ENCODE measurements at regions not wholly inside any gene's neighbourhood (a gene's known extent, or its start where the extent isn't known, plus 50 kb on each side); places are given as distances from the start of the nearest gene placed in this dataset.

DNA sequence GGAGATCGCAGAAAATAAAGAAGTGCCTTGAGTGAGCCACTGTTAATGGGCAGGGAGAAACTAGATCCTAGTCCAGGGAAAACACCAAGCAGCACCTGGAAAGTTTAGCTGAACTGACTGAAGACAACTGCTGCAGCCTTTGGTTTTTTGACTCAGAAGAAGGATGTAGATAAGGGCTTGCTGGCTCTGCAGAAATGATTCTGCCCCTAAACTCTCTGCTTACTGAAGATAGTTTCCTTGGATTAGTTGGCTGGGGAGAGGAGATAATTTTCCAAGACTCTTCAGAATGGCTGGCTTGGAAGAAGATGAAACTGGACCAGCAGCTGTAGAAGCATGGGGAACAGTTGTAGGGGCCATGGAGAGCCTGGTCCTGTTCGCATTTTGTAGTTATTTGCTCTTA is 471.8 kb downstream of the KDM4C start:
- Mint-ChIP-seq H3K9me3 (peaks cover 0 to 2% (median 0%) of the 10 kb centered on the region in 7 donors), H3K27ac (no peak overlapping the region), H3K27me3 (peaks cover 0 to 15% (median 6%) of the 10 kb centered on the region in 3 donors), H3K36me3 (no peaks in the 10 kb centered on the region), H3K4me3 (no peak overlapping the region), H3K4me1 (no peaks in the 10 kb centered on the region)
- ATAC-seq (ENCODE audit: low read depth in 2 of 2) (no peak), DNase-seq (no peak)

DNA sequence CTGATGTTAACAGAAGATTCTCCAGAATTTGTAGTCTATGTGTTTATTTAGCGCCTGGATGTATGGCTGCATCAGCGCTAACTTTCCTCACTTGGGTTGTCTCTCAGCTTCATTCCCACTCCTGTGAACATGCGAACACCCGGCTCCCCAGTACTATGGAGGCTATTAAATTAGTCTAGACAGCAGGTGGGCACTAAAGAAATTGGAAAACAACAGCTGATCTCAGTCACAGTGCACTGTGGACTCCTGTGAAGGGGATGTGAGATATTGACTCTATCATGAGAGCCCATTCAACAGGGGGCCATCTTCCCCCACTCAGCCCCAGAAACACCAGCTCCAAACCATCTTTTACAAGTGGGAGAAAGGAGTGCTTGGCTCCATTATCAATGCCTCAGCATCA is 471.0 kb downstream of the KDM4C start:
- H3K4me3 Mint-ChIP-seq: no peak overlapping the region
- no peak overlapping the region for H3K27ac Mint-ChIP-seq
- H3K4me1 Mint-ChIP-seq: no peaks in the 10 kb centered on the region
- H3K9me3 Mint-ChIP-seq: peaks cover 0 to 3% (median 1%) of the 10 kb centered on the region in 7 donors
- DNase-seq (no peak), ATAC-seq (ENCODE audit: low read depth in 2 of 2) (no peak)
- H3K27me3 Mint-ChIP-seq: peaks cover 0 to 18% (median 6%) of the 10 kb centered on the region in 3 donors
- no peaks in the 10 kb centered on the region for H3K36me3 Mint-ChIP-seq

DNA sequence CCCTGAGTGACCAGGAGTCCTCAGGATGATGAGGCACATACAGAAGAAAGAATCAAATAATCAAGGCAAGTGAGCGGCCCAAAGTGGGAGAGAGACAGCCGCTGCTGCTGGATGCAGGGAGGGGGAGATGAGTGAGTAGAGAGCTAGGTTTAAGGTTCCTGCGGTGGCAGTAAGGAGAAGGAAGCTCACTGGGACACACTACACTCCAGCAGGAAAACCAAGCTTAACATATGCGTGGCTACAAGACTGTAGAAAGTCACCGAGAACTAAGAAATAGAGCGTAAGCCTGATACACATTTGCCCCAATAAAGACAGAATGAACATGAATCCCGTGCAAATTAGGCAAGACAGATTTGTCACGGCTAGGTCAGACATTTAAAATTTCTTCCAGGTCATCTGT is 470.2 kb downstream of the KDM4C start:
- Mint-ChIP-seq H3K27me3 (peaks cover 0 to 24% (median 6%) of the 10 kb centered on the region in 3 donors), H3K36me3 (no peaks in the 10 kb centered on the region), H3K4me1 (no peaks in the 10 kb centered on the region), H3K4me3 (no peak overlapping the region), H3K27ac (no peak overlapping the region), H3K9me3 (peaks cover 0 to 5% (median 1%) of the 10 kb centered on the region in 7 donors)
- ATAC-seq (ENCODE audit: low read depth in 2 of 2) (no peak), DNase-seq (no peak)

DNA sequence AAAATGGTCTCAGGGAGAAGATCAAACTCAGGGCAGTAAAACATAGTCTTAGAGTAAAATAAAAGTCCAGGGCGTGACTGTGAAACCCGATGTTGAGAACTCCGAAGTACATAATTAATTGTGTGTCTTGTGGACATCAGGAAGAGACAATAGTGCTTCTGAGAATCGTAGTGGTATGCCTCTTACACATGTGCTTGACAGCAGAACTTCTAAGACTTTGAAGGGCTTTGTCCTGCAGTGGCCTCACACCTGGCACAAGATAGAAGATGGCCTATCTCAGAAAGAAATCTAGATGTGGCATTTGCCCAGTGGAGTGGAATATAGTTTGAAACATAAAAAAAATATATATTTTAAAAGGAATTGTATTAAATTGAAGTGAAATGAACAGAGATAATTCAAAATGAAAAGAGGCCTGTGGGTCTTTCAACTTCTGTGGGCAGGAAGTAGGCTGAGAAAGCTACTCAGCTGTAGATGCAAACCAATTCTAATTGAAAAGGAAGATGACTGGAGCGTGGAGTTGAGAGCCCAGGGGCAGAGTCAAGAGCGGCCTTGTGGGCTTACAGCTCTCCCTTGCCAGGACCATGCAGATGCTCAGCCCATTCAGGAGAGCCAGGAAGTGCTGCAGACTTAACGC is 468.4 kb downstream of the KDM4C start:
- peaks cover 0 to 24% (median 5%) of the 10 kb centered on the region in 3 donors for H3K27me3 Mint-ChIP-seq
- DNase-seq: no peak

More for the DNA sequence above, 468.4 kb downstream of the KDM4C start:
- ATAC-seq (ENCODE audit: low read depth in 2 of 2): no peak
- Mint-ChIP-seq H3K36me3 (no peaks in the 10 kb centered on the region), H3K4me3 (no peak overlapping the region), H3K27ac (no peak overlapping the region), H3K4me1 (no peaks in the 10 kb centered on the region), H3K9me3 (peaks cover 0 to 14% (median 5%) of the 10 kb centered on the region in 7 donors)

Measured in naive B cell (primary cell).